ENCODE measurements at regions not wholly inside any gene's neighbourhood (a gene's known extent, or its start where the extent isn't known, plus 50 kb on each side); places are given as distances from the start of the nearest gene placed in this dataset.

DNA sequence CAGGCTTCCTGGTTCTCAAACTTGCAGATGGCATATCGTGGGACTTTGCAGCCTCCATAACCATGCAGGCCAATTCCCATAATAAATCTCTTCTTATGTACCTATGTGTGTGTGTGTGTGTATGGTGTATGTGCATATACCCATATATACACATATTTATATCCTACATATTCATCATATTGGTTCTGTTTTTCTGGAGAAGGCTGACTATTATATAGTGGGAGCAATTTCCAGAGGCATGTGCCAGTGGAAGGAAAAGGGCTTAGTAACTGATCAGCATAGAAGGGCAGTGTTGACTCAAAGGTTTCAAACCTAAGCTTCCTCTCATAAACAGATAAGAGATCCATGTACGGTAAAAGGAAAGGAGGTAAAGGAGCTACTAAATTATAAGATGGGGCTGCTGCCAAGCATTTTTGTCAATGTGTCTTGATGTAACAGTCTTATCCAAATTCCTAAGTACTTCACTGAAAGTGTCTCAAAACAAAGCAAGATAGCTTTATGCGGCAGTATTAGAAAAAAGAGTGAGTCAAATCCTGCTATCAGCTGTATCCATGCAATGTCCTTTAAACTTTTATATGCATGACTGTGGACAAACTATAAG, 432.1 kb downstream of the TBC1D4 start:
- no peak for DNase-seq

DNA sequence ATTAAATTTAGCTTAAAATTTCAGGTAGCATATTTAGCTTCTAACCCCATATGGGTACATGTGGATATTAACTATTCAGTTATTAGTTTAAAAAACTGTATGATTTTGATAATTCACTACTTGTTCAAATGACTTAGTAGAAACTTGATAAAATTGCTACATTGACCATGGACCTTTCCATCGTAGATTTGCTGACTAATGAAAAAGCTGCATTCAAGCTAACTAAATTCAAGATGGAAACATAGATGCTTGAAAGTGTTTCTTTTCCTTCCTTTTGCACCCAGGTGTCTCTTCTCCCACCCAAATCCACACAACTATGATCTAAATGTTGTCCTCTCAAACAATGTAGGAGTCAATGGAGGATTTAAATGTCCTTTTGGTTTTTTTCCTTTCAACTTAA, 439.2 kb downstream of the TBC1D4 start:
- DNase-seq, result no peak

DNA sequence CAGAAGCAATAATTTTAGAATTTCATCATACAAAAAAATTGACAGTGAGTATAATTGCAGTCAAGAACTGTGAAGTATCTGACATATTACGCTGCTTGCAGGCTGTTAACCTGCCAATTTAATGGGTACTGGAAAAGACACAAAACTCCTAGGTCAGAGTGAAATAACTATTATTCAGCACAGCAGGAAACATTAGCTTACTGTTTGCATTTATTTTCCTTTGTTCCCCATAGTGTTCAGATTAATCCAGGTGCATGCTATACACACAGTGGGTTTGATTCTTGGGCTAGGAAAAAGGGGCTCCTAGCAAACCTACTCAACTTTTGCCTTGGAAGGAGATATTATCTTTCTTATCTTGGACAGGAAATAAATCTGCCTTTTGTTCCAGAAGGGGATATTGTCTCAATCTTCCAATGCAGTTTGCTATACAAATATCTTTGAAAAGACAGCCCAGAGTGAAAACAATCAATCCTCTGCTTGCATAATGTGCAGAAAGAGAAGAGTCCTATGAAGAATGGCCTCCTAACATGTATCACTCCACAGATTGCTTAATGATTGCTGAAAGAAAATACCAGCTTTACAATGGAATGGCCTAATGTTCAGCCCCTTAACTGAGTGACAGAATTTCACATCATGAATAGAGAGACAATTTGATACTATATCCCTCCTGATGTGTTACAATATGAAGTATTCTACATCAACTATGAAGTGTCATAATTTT, 443.4 kb downstream of the TBC1D4 start:
- no peak for DNase-seq

DNA sequence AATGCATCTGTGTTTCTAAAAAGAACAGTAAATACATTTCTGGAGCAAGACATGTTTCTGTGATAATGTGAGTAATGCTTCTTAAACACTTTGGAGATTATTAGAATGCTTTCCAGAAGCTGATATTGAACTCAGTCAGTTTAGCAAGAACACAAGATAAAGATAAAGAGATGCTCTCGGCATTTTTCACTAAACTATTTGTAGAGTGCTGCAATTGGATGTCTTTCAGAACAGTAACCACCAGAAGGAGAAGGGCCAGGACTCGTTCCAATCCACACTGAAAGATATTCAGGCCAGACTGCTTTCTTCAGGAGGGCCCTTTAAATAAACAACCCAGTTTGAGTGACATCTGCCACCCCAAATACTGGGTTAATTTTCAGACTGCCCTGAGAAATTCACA, 456.0 kb downstream of the TBC1D4 start:
- no peak for DNase-seq

DNA sequence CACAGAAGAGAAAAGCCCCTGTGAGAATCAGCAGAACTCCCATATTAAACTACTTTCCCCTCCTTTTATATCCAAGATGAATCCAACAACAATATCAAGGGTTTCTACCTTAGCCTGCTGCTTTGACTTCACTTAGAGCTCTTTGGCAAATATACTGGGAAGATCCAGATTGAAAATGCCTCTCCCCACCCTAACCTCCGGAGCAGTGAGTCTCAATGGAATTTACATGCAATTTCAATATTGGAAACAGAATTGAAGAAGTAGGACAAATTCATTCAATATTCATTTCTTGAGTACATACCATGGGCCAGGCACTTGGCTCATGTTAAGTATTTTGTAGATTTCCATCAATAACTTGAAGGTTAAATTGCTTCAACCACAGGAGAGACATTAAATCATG, 457.4 kb downstream of the TBC1D4 start:
- DNase-seq, result no peak

DNA sequence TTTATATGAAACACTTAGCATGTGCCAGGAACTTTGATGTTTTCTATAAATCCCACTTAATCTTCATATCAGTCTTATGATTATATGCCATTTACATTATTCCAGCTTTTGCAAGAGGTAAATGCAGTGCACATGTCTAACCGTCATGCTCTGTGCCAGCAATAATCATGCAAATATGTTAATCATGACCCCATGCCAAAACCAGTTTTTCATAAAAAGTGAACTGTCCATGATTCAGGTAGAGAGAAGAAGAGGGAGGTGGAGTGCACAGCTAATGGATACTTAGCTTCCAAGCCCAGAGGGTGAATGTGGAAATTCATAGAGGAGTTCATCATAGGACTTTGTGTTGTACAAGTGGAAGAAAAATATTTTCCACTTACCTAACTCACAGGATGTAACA, 458.4 kb downstream of the TBC1D4 start:
- DNase-seq, result no peak

DNA sequence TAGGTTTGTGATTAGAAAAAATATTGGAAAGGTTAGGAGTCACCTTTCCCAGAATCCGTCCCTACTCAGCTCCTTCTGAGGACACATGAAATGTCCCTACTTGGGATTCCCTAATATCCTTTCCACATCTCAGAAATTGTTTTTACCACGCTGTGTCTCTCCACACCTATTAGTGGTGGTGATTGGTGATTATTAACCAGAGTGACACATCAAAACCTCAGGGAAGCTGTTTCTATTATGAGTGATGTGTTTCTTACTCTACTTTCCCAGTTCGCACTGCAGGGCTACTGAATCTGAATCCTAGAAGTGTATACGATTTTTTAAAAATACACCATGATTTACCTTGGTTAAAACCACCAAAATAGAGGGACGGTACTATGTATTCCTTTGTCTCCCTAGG, 460.8 kb downstream of the TBC1D4 start:
- no peak for DNase-seq

DNA sequence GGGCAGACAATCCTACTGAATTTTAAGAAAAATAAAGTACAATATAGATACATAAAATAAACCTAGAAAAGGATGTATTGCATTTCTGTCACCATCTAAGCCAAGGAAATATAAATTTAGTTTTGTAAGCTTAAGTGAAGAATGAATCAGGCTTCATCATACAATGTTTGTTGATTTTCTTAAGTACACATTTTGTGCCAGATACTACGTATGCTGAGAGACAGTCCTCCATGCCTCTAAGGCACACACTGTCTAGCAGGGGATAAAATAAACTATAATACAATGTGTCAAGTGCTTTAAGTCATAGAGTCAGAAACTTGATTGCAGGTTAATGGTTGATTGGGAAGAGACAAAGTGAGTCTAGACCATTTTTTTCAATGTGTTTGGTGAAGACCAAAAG, 465.7 kb downstream of the TBC1D4 start:
- no peak for DNase-seq

DNA sequence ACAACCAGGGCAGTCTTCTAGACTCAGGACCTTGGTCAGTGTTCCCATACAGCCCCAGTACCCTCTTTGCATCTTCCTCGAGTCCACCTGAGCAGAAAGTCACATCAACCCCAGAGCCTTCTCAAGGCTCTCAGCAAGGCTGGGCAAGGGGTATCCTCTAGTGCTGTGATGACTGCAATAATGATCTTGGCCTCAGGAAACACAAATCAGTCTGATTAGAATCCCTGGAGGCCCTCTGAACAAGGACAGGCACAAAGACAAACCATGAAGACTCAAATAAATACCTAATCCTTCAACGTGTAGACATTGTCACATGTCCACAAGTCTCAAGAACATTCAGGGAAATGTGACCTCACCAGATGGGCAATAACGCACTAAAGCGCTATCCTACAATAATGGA, 468.2 kb downstream of the TBC1D4 start:
- DNase-seq, result no peak

DNA sequence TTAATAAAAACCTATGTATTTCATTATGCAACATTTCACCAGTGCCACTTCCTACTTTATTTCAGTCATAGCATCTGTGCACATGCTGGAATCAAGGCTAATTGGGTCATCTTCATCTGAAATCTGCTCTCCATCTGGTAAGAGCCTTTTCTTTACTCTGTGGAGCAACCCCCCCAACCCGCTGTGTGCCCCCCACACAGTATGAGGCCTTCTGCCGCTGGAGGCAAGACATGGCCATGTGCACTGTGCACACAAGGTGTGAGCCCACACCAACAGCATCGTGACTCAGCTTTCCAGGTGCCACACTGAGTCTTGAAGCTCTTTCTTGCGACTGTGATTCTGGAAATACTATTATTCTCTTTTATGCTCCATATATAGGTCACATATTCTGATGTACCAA, 471.0 kb downstream of the TBC1D4 start:
- DNase-seq, result no peak

DNA sequence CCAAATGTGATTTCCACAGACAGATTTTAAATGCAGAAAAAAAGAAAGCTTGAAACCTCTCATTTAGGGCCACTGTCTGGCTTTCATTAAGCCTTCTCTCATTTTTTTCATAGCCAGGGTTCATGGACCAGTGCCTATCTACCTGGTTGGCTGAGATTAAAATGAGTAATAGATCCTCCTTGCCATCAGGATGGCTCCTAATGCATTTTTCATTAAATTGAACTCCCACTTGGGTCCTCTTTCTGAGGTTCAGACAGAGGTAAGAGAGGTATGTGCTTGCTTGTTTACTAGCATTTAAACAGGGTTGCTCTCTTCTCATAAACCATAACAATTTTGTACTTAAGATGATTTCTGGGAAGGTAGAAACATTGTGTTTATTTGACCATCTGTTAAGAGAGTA, 473.0 kb downstream of the TBC1D4 start:
- DNase-seq, result no peak

DNA sequence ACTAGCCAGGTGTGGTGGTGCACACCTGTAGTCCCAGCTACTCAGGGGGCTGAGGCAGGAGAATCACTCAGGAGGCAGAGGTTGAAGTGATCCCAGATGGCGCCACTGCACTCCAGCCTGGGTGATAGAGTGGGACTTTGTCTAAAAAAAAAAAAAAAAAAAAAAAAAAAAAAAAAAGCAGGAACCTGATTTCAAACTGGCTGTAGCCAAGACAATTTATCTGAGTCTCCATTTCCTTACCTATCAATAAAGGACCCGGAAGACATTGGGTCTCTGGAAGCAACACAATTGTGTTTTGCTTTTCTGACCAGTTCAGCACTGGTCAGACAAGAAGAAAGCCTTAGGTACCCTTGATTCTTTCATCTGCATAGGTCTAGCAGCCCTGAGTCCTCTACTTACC, 491.0 kb downstream of the TBC1D4 start:
- DNase-seq, result no peak

DNA sequence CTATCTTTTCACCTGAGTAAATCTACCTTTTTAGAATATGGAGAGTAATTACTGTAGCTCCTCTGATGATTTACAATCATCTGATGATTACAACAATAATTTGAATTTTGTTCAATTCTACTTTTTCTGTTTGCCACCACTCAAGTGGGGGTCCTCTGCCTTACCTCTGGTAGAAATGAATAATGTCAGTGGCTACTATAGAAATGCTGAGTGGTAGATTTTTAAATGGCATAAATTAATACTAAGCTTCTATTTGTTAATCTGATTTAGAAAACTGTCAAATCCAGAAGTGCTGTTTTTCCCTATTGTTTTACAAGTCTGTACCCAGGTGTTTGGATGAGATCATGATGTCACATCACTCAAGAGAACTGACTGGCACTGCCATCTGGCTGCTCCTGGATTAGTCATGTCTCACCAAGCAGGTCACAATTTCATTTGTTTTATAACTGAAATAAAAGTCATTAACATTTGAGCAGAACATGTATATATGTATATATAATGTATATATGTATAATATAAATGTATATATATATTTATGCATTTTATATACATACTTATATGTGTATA, 494.8 kb downstream of the TBC1D4 start:
- DNase-seq, result no peak

DNA sequence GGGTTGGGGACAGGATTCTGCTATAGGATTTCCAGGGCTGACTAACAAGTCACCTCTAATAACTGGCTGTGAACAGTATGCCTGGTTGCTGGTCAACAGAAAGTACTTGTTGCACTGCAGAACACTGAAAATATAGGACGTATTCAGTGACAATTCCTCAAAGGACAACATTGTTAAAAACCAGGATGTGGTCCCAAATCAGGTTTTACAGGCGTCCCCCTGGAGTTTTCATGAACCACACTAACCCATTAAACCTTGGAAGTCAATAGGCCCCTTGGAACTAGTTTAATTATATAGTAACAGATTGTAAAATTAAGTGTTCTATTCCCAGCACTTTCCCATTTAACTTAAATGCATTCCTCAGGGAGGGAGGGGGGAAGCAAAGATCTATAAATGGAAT, 495.4 kb downstream of the TBC1D4 start:
- no peak for DNase-seq

DNA sequence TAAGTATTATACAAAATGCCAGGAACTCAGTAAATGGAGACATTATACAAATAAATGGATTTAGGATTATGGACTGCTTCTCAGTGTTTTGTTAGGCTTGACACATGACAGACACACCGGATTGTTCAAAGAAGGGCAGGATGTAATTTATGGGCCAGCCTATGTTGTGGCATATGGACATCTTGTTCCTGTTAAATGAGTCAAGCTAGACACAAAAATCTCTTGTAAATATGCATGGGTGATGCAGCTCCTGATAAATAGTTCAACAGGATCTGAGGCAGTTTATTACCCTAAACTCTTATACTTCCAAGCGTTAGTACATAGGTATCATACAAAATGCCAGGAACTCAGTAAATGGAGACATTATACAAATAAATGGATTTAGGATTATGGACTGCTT, 502.3 kb downstream of the TBC1D4 start:
- no peak for DNase-seq

DNA sequence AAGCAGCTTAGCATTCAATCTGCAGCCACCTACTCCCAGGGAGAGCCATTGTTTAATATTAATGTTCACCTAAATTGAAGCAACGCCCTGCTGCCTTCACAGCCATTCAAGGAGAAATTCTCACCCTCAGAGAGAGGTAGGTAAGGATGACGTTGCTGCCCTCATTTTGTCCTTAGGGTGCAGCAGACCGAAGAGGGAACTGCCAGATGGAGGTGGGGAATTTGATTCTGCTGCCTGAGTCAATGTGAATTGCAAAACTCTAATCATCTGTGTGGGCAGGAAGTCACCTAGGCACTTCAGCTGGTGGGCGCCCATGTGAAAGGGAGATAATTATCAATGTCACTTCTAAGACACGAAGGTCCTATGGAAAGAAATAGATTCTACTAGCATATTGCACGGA, 503.4 kb downstream of the TBC1D4 start:
- no peak for DNase-seq

DNA sequence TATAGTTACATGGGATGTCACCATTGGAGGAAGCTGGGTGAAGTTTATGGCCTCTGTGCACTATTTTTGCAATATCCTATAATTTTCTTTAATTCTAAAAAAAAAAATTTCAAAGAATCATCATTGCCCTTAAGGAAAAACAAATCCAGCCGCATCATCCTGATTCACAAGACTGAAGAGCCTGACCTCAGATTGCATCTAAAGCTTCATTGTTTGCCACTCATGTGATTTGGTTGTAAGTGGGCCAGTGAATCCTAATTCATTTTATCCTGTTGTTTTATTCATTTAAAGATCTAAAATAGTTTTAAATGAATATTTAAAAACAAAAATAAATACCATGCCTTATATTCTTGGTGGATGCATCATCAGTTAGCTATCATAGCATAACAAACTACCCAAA, 504.5 kb downstream of the TBC1D4 start:
- no peak for DNase-seq

DNA sequence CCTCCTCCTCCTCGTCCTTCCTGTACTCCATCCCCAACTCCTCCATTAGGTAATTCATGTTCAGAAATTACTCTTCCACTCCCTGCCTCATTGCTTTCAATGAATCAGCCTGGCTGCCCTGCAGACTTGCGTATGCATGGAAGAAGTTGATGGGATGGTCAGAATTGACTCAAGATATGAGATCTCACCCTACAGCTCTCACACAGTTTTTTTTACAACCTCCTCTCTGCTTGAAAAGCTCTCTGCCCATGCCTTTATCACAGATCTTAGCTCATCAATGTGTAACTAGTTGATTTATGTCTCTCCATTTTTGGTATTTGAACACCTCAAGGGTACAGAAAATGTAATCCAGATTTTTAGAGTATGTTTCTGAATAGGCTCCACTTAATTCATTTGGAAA, 506.9 kb downstream of the TBC1D4 start:
- DNase-seq, result no peak

DNA sequence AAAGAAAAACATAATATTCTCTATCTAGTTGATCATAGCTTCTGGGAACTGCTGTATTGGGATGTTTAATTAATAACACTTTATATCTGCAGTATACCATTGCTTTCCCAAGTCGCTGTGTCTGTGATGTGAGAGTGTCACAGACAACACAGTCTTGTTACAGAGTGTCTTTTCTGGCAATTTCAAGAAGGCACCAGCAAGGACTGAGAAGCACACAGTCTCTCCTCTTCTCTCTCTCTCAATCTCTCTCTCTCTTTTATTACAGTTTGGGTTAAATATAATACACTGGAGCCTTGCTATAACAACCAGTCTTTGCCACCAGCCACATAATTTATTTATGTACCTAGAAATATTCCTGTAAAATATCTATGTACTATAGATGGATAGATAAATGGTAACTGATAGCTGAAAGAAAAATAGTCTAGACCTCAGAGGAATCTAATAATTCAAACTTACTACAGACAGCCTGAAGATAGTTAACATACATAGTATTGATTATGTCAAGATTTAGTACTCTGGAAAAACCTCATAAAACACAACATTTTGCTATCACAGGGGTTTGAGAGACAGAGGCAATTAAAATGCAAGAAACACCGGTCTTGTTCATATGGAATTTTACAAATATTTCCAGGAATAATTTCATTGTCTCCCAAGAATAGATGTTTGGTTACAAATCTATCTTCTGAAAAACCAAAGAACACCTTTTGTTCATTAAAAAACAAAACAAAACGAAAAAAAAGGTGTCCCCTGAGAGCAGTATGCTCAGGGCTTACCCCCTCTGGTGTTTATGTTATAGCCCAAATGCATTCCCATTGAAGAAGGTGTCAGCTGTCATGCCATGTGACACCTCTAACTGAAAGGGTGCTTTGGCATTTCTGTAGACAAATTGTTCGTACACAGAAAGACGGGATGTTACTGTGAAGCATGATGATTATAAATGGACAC, 507.8 kb downstream of the TBC1D4 start:
- DNase-seq, result no peak

DNA sequence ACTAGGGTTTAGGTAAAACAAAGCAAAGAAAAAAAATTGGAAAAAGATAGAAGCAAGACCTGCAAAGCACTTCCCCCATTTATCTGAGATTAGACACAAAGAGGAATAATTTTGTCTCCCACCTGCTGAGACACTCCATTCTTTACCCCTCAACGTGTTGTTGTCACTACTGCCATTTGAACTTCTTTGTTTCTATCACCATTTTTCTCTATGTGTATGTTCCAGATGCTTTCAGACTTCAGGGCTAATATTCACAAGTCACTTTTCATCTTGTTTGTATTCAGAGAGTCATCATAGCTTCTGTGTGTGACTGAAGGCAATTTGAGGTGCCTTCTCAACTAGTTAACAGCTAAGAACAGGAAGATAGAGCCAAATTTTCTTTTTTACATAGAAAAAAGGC, 512.5 kb downstream of the TBC1D4 start:
- no peak for DNase-seq

DNA sequence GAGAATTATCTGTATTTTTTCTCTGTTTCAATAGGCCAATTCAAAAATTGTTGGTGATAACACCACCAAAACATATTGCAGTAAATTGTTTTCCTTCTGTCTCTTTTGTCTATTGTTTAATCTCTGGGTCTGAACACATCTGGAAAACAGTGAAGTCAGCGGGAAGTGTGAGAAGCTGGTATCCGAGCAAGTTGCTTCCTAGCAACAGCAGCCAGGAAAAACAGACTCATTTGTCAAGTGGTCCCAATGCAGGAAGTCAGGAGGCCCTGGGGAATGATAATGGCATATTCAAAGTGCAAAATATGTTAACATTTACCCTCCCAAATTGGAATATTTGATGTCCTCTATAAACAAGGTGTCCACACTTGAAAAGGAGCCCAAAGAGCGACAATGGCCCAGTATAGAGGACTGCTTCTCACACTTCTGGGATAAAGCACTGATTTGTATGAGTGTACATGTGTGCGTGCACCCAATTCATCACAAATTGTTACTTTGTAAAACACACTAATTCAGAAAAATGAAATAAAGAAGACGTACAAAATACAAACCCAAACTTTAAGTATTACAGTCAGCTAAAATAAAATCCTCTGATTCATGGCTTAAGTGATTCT, 515.0 kb downstream of the TBC1D4 start:
- peak; percentile 92 for DNase-seq

DNA sequence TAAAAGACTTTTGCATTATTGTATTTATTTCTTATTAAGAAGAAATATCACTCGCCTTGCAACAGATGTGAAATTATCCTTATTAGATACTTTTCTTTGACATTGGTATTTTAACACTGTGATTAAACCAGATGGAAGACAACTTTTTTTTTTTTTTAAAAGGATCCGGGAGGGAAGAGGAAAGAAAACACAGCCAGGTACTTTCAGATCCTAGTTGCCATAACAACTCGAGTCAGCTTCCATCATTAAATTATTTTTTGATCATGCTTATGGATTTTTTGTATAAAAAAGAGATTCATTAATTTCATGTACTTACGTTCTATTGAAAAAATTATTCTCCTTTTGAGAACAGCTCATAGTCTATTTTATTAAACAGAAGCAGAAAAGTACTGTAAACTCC, 515.7 kb downstream of the TBC1D4 start:
- DNase-seq, result no peak

DNA sequence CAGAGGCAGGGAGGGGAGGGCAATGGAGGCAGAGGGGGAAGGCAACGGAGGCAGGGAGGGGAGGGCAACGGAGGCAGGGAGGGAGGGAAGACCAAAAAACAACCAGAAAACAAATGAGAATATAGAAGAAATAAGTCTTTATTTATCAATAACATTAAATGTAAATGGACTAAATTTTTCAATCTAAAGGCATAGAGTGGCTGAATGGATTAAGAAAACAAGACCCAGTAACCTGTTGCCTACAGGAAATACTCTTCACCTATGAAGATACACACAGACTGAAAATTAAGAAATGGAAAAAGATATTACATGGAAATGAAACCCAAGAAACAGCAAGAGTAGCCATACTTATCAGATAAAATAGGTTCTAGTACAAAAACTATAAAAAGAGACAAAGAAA, 536.3 kb downstream of the TBC1D4 start:
- no peak for DNase-seq
